Astrocyte (in vitro differentiated cells and primary cell): ENCODE measurements at regions not wholly inside any gene's neighbourhood (a gene's known extent, or its start where the extent isn't known, plus 50 kb on each side); places are given as distances from the start of the nearest gene placed in this dataset.

Source experiments
- DNase-seq: peaks from one replicate; pipeline ENCODE4 v3.0.0-alpha.2; 2010; ENCODE audit warnings: low read depth
- FAIRE-seq: peaks from 2 replicates; lab custom pipeline; 2011; peaks lifted over from hg19 to GRCh38; lab: Jason Lieb, UNC
- H2AFZ ChIP-seq: 2 replicates; pipeline ENCODE4 v1.6.0; 2012; ENCODE audit warnings: low read depth, low read length, inconsistent platforms
- H3K27ac ChIP-seq: 2 replicates; pipeline ENCODE4 v1.5.1; 2011; ENCODE audit warnings: low read depth, low read length, inconsistent platforms
- H3K27me3 ChIP-seq: 2 replicates; pipeline ENCODE4 v1.6.0; 2011; ENCODE audit warnings: low read length, inconsistent platforms; ENCODE audit not compliant: insufficient read depth
- H3K36me3 ChIP-seq: 2 replicates; pipeline ENCODE4 v1.5.1; 2011; ENCODE audit warnings: low read length, inconsistent platforms; ENCODE audit not compliant: insufficient read depth
- H3K4me1 ChIP-seq: 2 replicates; pipeline ENCODE4 v1.5.1; 2011; ENCODE audit warnings: low read length, inconsistent platforms; ENCODE audit not compliant: insufficient read depth
- H3K4me2 ChIP-seq: 2 replicates; pipeline ENCODE4 v1.6.0; 2012; ENCODE audit warnings: low read length, inconsistent platforms
- H3K4me3 ChIP-seq: 2 replicates; pipeline ENCODE4 v1.5.1; 2011; ENCODE audit warnings: low read depth, mild to moderate bottlenecking, low read length, inconsistent platforms; ENCODE audit not compliant: insufficient read depth
- H3K79me2 ChIP-seq: 2 replicates; pipeline ENCODE4 v1.6.0; 2012; ENCODE audit warnings: mild to moderate bottlenecking, low read length, inconsistent platforms; ENCODE audit not compliant: insufficient read depth
- H3K9ac ChIP-seq: 2 replicates; pipeline ENCODE4 v1.6.0; 2012; ENCODE audit warnings: mild to moderate bottlenecking, low read length, inconsistent platforms
- H3K9me3 ChIP-seq: 2 replicates; pipeline ENCODE4 v1.5.1; 2012; ENCODE audit warnings: low read depth, mild to moderate bottlenecking, low read length, inconsistent platforms; ENCODE audit not compliant: insufficient read depth
- H4K20me1 ChIP-seq: 2 replicates; pipeline ENCODE4 v1.6.0; 2012; ENCODE audit warnings: low read length, inconsistent platforms; ENCODE audit not compliant: insufficient read depth
- H3K27ac Mint-ChIP-seq: one replicate; pipeline ENCODE4 v1.8.0; 2021; ENCODE audit warnings: mild to moderate bottlenecking, mixed read lengths; ENCODE audit not compliant: unreplicated experiment
- H3K27me3 Mint-ChIP-seq: one replicate; pipeline ENCODE4 v1.8.0; 2021; ENCODE audit warnings: low read depth, mixed read lengths; ENCODE audit not compliant: unreplicated experiment
- H3K36me3 Mint-ChIP-seq: one replicate; pipeline ENCODE4 v1.8.0; 2021; ENCODE audit warnings: low read depth, mixed read lengths; ENCODE audit not compliant: unreplicated experiment
- H3K4me1 Mint-ChIP-seq: one replicate; pipeline ENCODE4 v1.8.0; 2021; ENCODE audit warnings: low read depth, mixed read lengths; ENCODE audit not compliant: unreplicated experiment
- H3K4me3 Mint-ChIP-seq: one replicate; pipeline ENCODE4 v1.8.0; 2021; ENCODE audit warnings: mild to moderate bottlenecking, moderate library complexity, mixed read lengths; ENCODE audit not compliant: unreplicated experiment
- H3K9me3 Mint-ChIP-seq: one replicate; pipeline ENCODE4 v1.8.0; 2021; ENCODE audit warnings: mild to moderate bottlenecking, mixed read lengths; ENCODE audit not compliant: unreplicated experiment
- CTCF ChIP-seq: IDR thresholded peaks from 2 replicates; pipeline ENCODE4 v1.5.1; 2011; ENCODE audit warnings: low read depth, mild to moderate bottlenecking, inconsistent platforms, low read length, moderate library complexity; ENCODE audit not compliant: insufficient read depth
- EZH2 ChIP-seq: IDR thresholded peaks from 2 replicates; pipeline ENCODE4 v1.6.1; 2012; ENCODE audit warnings: mild to moderate bottlenecking, low read length, inconsistent platforms; ENCODE audit not compliant: insufficient read depth

- Mint-ChIP-seq H3K27ac (no peak overlapping the region), H3K9me3 (no peaks in the 10 kb centered on the region), H3K4me3 (no peak overlapping the region), H3K27me3 (no peaks in the 10 kb centered on the region), H3K36me3 (no peaks in the 10 kb centered on the region), H3K4me1 (peaks cover 13% of the 10 kb centered on the region)
- peak overlapping the region; percentile 53 for H3K4me2 ChIP-seq
- DNase-seq, result peak; percentile 63
- FAIRE-seq, result no peak
- H3K36me3 ChIP-seq, result no peaks in the 10 kb centered on the region
- H3K79me2 ChIP-seq, result no peaks in the 10 kb centered on the region
- peaks cover 11% of the 10 kb centered on the region for H3K4me1 ChIP-seq
- no peak overlapping the region for H2AFZ ChIP-seq
- no peaks in the 10 kb centered on the region for H4K20me1 ChIP-seq
- H3K4me3 ChIP-seq, result no peak overlapping the region
- H3K27ac ChIP-seq, result peak overlapping the region; percentile 58
- H3K9me3 ChIP-seq, result no peaks in the 10 kb centered on the region
- H3K27me3 ChIP-seq, result no peaks in the 10 kb centered on the region
- H3K9ac ChIP-seq, result no peak overlapping the region
- TF ChIP-seq CTCF, result no peak
Observed at GRCh38 chr13:86562866-86563265, 763.6 kb upstream of the SLITRK6 start.

GRCh38 chr13:86563308-86563707 is 764.1 kb upstream of the SLITRK6 start:
- H3K27me3 Mint-ChIP-seq, result no peaks in the 10 kb centered on the region

GRCh38 chr13:86567119-86567518 is 767.9 kb upstream of the SLITRK6 start:
- Mint-ChIP-seq H3K27me3 (no peaks in the 10 kb centered on the region), H3K4me3 (no peak overlapping the region)
- no peak for DNase-seq

More at GRCh38 chr13:86563308-86563707, 764.1 kb upstream of the SLITRK6 start:
- Mint-ChIP-seq H3K4me3 (no peak overlapping the region), H3K4me1 (peaks cover 13% of the 10 kb centered on the region), H3K27ac (peak overlapping the region; percentile 3), H3K36me3 (no peaks in the 10 kb centered on the region), H3K9me3 (no peaks in the 10 kb centered on the region)
- no peaks in the 10 kb centered on the region for H3K36me3 ChIP-seq
- peak; percentile 92 for DNase-seq
- H3K4me3 ChIP-seq, result no peak overlapping the region
- H3K4me1 ChIP-seq, result peaks cover 11% of the 10 kb centered on the region
- H3K4me2 ChIP-seq, result peak overlapping the region; percentile 53
- FAIRE-seq, result peak; percentile 76
- H3K79me2 ChIP-seq, result no peaks in the 10 kb centered on the region
- no peak for TF ChIP-seq EZH2
- no peak for TF ChIP-seq CTCF
- H3K27me3 ChIP-seq, result no peaks in the 10 kb centered on the region
- H4K20me1 ChIP-seq, result no peaks in the 10 kb centered on the region
- no peak overlapping the region for H3K9ac ChIP-seq
- no peaks in the 10 kb centered on the region for H3K9me3 ChIP-seq
- peak overlapping the region; percentile 58 for H3K27ac ChIP-seq
- no peak overlapping the region for H2AFZ ChIP-seq

More at GRCh38 chr13:86567119-86567518, 767.9 kb upstream of the SLITRK6 start:
- H3K27ac ChIP-seq, result no peak overlapping the region
- no peaks in the 10 kb centered on the region for H3K27me3 ChIP-seq
- H4K20me1 ChIP-seq, result no peaks in the 10 kb centered on the region
- no peaks in the 10 kb centered on the region for H3K36me3 ChIP-seq
- no peak overlapping the region for H3K9ac ChIP-seq
- no peak overlapping the region for H2AFZ ChIP-seq
- no peak for TF ChIP-seq EZH2
- no peak for TF ChIP-seq CTCF
- H3K9me3 ChIP-seq, result no peaks in the 10 kb centered on the region
- H3K4me3 ChIP-seq, result no peak overlapping the region
- no peaks in the 10 kb centered on the region for H3K9me3 Mint-ChIP-seq
- FAIRE-seq, result no peak
- no peak overlapping the region for H3K27ac Mint-ChIP-seq
- peaks cover 19% of the 10 kb centered on the region for H3K4me1 ChIP-seq
- no peaks in the 10 kb centered on the region for H3K79me2 ChIP-seq
- no peak overlapping the region for H3K4me2 ChIP-seq
- H3K4me1 Mint-ChIP-seq, result peaks cover 16% of the 10 kb centered on the region
- no peaks in the 10 kb centered on the region for H3K36me3 Mint-ChIP-seq
